H1 (cell line): ENCODE measurements at regions not wholly inside any gene's neighbourhood (a gene's known extent, or its start where the extent isn't known, plus 50 kb on each side); places are given as distances from the start of the nearest gene placed in this dataset.

Experiments
- CHD2 ChIP-seq: IDR thresholded peaks from 2 replicates; pipeline ENCODE4 v1.6.1; 2012; ENCODE audit warnings: low read length, improper control_type of control experiment
- CHD7 ChIP-seq: fragments of 300-600 bp; sonication (generic); IDR thresholded peaks from 2 replicates; pipeline ENCODE4 v1.7.1; 2012; ENCODE audit warnings: low read length, moderate library complexity, mild to moderate bottlenecking, inconsistent platforms; ENCODE audit not compliant: insufficient replicate concordance
- CTBP2 ChIP-seq: IDR thresholded peaks from 2 replicates; pipeline ENCODE4 v1.7.0; 2011; ENCODE audit warnings: borderline replicate concordance, mild to moderate bottlenecking, moderate library complexity, mixed read lengths, low read length; ENCODE audit not compliant: insufficient read depth, insufficient read length
- USF2 ChIP-seq: IDR thresholded peaks from 2 replicates; pipeline ENCODE4 v1.6.1; 2011; ENCODE audit warnings: low read length, improper control_type of control experiment

GRCh38 chr6:72521684-72522083, 100.2 kb upstream of the KCNQ5 start (continued):
- TF ChIP-seq CHD7 (no peak), USF2 (no peak), CHD2 (no peak), CTBP2 (no peak)
- TF ChIP-seq, all 59 proteins: peak for 0
